T-helper 9 cell (primary cell): ENCODE measurements at regions not wholly inside any gene's neighbourhood (a gene's known extent, or its start where the extent isn't known, plus 50 kb on each side); places are given as distances from the start of the nearest gene placed in this dataset.

Experiments
- DNase-seq: peaks from one replicate; pipeline ENCODE4 v3.0.0-alpha.2; 2020

GRCh38 chr18:25425024-25425423, 73.1 kb upstream of the ZNF521 start:
- no peak for DNase-seq

- no peak for DNase-seq
Measured at GRCh38 chr18:25423760-25424159, 71.8 kb upstream of the ZNF521 start.

GRCh38 chr18:25423267-25423666, 71.3 kb upstream of the ZNF521 start:
- DNase-seq = no peak

- no peak for DNase-seq
Measured at GRCh38 chr18:25422230-25422629, 70.3 kb upstream of the ZNF521 start.

- DNase-seq = no peak
Measured at GRCh38 chr18:25420077-25420825, 68.3 kb upstream of the ZNF521 start.

- DNase-seq = no peak
Measured at GRCh38 chr18:25416374-25416773, 64.4 kb upstream of the ZNF521 start.

- DNase-seq = no peak
Measured at GRCh38 chr18:25409971-25410370, 58.0 kb upstream of the ZNF521 start.

- DNase-seq = no peak
Measured at GRCh38 chr18:25408293-25408692, 56.3 kb upstream of the ZNF521 start.
